SK-N-MC (cell line): ENCODE measurements at regions not wholly inside any gene's neighbourhood (a gene's known extent, or its start where the extent isn't known, plus 50 kb on each side); places are given as distances from the start of the nearest gene placed in this dataset.
"Not testable (repeated sequence)": the region's sequence is repeated elsewhere in the genome, so short reads cannot be mapped to it uniquely, and the experiment has no call there.

Experiments used
- DNase-seq: peaks from one replicate; pipeline ENCODE4 v3.0.0-alpha.2; 2011; ENCODE audit warnings: low read depth, low spot score
- H3K27ac ChIP-seq: fragments of 200-600 bp; sonication (generic); 2 replicates; pipeline ENCODE4 v1.5.1; 2016; ENCODE audit warnings: mixed run types
- H3K36me3 ChIP-seq: fragments of 200-600 bp; sonication (generic); 2 replicates; pipeline ENCODE4 v1.6.1; 2017; ENCODE audit warnings: antibody characterized with exemption, low read length, mixed read lengths; ENCODE audit not compliant: insufficient read depth
- H3K4me3 ChIP-seq: fragments of 200-600 bp; sonication (generic); 2 replicates; pipeline ENCODE4 v1.5.1; 2016
- H3K9ac ChIP-seq: fragments of 200-600 bp; sonication (generic); 2 replicates; pipeline ENCODE4 v1.8.0; 2017; ENCODE audit warnings: mixed run types, mixed read lengths; ENCODE audit not compliant: insufficient read length
- H3K9me3 ChIP-seq: fragments of 200-600 bp; sonication (generic); 2 replicates; pipeline ENCODE4 v1.6.1; 2017; ENCODE audit warnings: low read depth, mild to moderate bottlenecking, antibody characterized with exemption, low read length, moderate library complexity, mixed read lengths
- EZH2 ChIP-seq: fragments of 200-600 bp; sonication (generic); IDR thresholded peaks from one replicate; pipeline ENCODE4 v1.6.1; 2017; ENCODE audit warnings: antibody characterized with exemption
- FOXP2 ChIP-seq: optimal IDR thresholded peaks from 2 replicates; pipeline ENCODE3; 2011; ENCODE audit warnings: mild to moderate bottlenecking, moderate library complexity; ENCODE audit not compliant: insufficient read depth; ENCODE audit errors: extremely low read length, control extremely low read depth
- POLR2AphosphoS5 ChIP-seq: IDR thresholded peaks from 2 replicates; pipeline ENCODE4 v1.6.1; 2012; ENCODE audit warnings: mild to moderate bottlenecking, low read depth, low read length, borderline replicate concordance

GRCh38 chr1:104100115-104100514 is 350.4 kb downstream of the AMY1C start:
- no peaks in the 10 kb centered on the region for H3K9me3 ChIP-seq
- no peak overlapping the region for H3K9ac ChIP-seq
- no peak overlapping the region for H3K4me3 ChIP-seq
- TF ChIP-seq FOXP2, result no peak
- TF ChIP-seq EZH2, result no peak
- TF ChIP-seq POLR2AphosphoS5, result no peak
- DNase-seq, result no peak
- H3K36me3 ChIP-seq, result no peaks in the 10 kb centered on the region
- no peak overlapping the region for H3K27ac ChIP-seq

DNA sequence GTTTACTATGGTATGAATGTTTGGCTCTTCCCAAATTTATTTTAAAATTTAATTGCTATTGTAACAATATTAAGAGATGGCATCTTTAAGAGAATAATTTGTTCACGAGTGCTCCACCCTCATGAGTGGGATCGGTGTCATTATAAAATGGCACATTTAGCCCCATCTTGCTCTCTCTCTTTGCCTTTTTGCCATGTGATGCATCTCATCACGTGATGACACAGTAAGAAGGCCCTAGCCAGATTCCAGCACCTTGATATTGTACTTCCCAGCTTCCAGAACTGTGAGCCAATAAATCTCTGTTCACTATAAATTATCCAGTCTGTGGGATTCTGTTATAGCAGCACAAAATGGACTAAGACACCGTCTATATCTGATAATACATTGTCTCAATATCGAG is 355.8 kb downstream of the AMY1C start:
- no peak for TF ChIP-seq EZH2
- no peak for TF ChIP-seq FOXP2
- no peak for TF ChIP-seq POLR2AphosphoS5
- no peak for DNase-seq

DNA sequence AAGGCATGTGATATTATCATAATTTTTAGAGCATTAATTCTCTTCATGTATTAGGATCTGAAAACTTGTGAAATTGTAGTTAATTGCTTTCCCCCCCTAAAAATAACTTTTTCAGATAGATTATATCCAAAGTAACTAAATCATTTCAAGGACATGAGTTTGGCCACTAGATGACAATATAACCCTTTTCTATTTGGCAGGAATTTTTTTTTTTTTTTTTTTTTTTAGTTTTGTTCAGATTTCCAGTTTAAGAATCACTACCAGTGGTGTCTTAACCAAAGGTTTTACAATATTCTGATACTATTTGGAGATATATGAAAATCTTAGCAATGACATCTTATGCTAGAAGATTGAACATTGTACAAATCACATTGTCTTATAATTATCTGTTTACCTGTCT is 370.8 kb downstream of the AMY1C start:
- DNase-seq, result no peak
- no peak for TF ChIP-seq EZH2
- TF ChIP-seq FOXP2, result no peak
- no peak for TF ChIP-seq POLR2AphosphoS5
- Histone ChIP-seq H3K27ac (no peak overlapping the region), H3K4me3 (no peak overlapping the region), H3K9ac (no peak overlapping the region), H3K36me3 (no peaks in the 10 kb centered on the region), H3K9me3 (no peaks in the 10 kb centered on the region)

More for the DNA sequence above, 355.8 kb downstream of the AMY1C start:
- Histone ChIP-seq H3K4me3 (no peak overlapping the region), H3K36me3 (no peaks in the 10 kb centered on the region), H3K27ac (no peak overlapping the region), H3K9ac (no peak overlapping the region), H3K9me3 (no peaks in the 10 kb centered on the region)

- Histone ChIP-seq H3K27ac (no peak overlapping the region), H3K9ac (no peak overlapping the region), H3K9me3 (no peaks in the 10 kb centered on the region), H3K4me3 (no peak overlapping the region), H3K36me3 (no peaks in the 10 kb centered on the region)
- no peak for TF ChIP-seq POLR2AphosphoS5
- no peak for TF ChIP-seq EZH2
- TF ChIP-seq FOXP2, result no peak
- DNase-seq, result no peak
These were observed 371.6 kb downstream of the AMY1C start for GRCh38 chr1:104121271-104121670.

- no peak overlapping the region for H3K9ac ChIP-seq
- no peak overlapping the region for H3K4me3 ChIP-seq
- no peaks in the 10 kb centered on the region for H3K9me3 ChIP-seq
- DNase-seq, result no peak
- H3K27ac ChIP-seq, result no peak overlapping the region
- H3K36me3 ChIP-seq, result no peaks in the 10 kb centered on the region
- TF ChIP-seq POLR2AphosphoS5 (no peak), EZH2 (no peak), FOXP2 (no peak)
These were observed 375.6 kb downstream of the AMY1C start for GRCh38 chr1:104125266-104125665.

- H3K36me3 ChIP-seq, result no peaks in the 10 kb centered on the region
- H3K9ac ChIP-seq, result no peak overlapping the region
- H3K4me3 ChIP-seq, result no peak overlapping the region
- no peaks in the 10 kb centered on the region for H3K9me3 ChIP-seq
- TF ChIP-seq POLR2AphosphoS5 (no peak), FOXP2 (no peak), EZH2 (no peak)
- DNase-seq, result no peak
- no peak overlapping the region for H3K27ac ChIP-seq
These were observed 376.3 kb downstream of the AMY1C start for GRCh38 chr1:104125970-104126369.

DNA sequence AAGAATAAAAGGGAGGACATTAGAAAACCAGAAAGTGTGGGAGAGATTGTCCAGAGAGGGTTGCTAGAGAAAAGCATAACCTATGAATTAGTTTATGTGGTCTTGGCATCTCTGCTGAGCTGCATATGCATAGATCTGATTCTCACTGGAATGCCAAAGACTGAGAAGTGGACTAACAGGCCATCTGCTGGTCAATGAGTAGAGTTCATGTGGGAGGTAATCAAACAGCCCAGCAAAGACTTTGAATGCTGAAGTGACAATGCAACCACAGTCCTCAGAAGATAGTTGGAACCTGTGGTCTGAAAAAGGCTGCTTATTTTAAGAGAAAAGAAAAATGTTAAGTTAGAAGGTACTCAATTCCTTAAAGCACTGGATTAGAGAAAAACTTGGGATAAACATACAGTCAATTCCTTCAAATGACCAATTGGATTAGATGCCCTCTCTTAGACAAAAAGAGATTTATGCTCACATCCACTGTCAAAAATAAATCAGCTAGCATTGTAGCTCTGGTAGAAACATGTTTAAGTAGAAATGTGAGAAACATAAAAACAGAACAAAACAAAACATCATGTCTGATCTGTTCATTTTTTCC is 382.8 kb downstream of the AMY1C start:
- Histone ChIP-seq H3K36me3 (no peaks in the 10 kb centered on the region), H3K9me3 (no peaks in the 10 kb centered on the region), H3K9ac (no peak overlapping the region), H3K4me3 (no peak overlapping the region), H3K27ac (no peak overlapping the region)
- DNase-seq, result no peak
- TF ChIP-seq EZH2 (no peak), FOXP2 (no peak), POLR2AphosphoS5 (no peak)

DNA sequence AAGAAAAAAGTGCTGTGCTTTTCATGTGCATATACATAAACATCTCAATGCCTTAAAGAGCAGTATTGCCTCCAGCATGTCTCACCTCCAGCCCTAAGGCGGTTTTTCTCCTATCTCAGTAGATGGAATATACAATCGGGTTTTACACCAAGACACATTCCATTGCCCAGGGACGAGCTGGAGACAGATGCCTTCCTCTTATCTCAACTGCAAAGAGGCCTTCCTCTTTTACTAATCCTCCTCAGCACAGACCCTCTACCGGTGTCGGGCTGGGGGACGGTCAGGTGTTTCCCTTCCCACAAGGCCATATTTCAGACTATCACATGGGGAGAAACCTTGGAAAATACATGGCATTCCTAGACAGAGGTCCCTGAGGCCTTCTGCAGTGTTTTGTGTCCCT is 385.3 kb downstream of the AMY1C start:
- not testable (repeated sequence) for H3K36me3 ChIP-seq, H3K27ac ChIP-seq, H3K9me3 ChIP-seq, H3K4me3 ChIP-seq, DNase-seq, H3K9ac ChIP-seq

- Histone ChIP-seq H3K27ac (no peak overlapping the region), H3K36me3 (no peaks in the 10 kb centered on the region), H3K4me3 (no peak overlapping the region), H3K9me3 (no peaks in the 10 kb centered on the region), H3K9ac (no peak overlapping the region)
- DNase-seq, result no peak
- TF ChIP-seq POLR2AphosphoS5, result no peak
- TF ChIP-seq FOXP2, result no peak
- TF ChIP-seq EZH2, result no peak
These were observed 386.9 kb downstream of the AMY1C start for GRCh38 chr1:104136621-104137020.
